Smooth muscle cell (in vitro differentiated cells): ENCODE measurements at regions not wholly inside any gene's neighbourhood (a gene's known extent, or its start where the extent isn't known, plus 50 kb on each side); places are given as distances from the start of the nearest gene placed in this dataset.

ENCODE experiments used
- DNase-seq: peaks from one replicate; lab custom pipeline; 2025; ENCODE audit not compliant: unreplicated experiment; lab: John Stamatoyannopoulos, UW
- H2AFZ ChIP-seq: fragments of 200-600 bp; sonication (generic); 2 replicates; pipeline ENCODE4 v1.6.0; 2016; ENCODE audit warnings: antibody characterized with exemption, low read depth, mild to moderate bottlenecking
- H3F3A ChIP-seq: fragments of 200-600 bp; sonication (generic); 2 replicates; pipeline ENCODE4 v1.6.0; 2017; ENCODE audit warnings: antibody characterized with exemption, low read depth
- H3K27ac ChIP-seq: fragments of 200-600 bp; sonication (generic); 2 replicates; pipeline ENCODE4 v1.5.1; 2016; ENCODE audit warnings: low read depth, mild to moderate bottlenecking
- H3K27me3 ChIP-seq: fragments of 200-600 bp; sonication (generic); 2 replicates; pipeline ENCODE4 v1.6.1; 2016; ENCODE audit warnings: low read depth, mild to moderate bottlenecking
- H3K36me3 ChIP-seq: fragments of 200-600 bp; sonication (generic); 2 replicates; pipeline ENCODE4 v1.5.1; 2016; ENCODE audit warnings: low read depth
- H3K4me1 ChIP-seq: fragments of 200-600 bp; sonication (generic); 2 replicates; pipeline ENCODE4 v1.5.1; 2016; ENCODE audit warnings: low read depth
- H3K4me2 ChIP-seq: fragments of 200-600 bp; sonication (generic); 2 replicates; pipeline ENCODE4 v1.6.0; 2016; ENCODE audit warnings: mild to moderate bottlenecking
- H3K4me3 ChIP-seq: fragments of 200-600 bp; sonication (generic); 2 replicates; pipeline ENCODE4 v1.5.1; 2016; ENCODE audit warnings: mild to moderate bottlenecking
- H3K79me2 ChIP-seq: fragments of 200-600 bp; sonication (generic); 2 replicates; pipeline ENCODE4 v1.6.0; 2016; ENCODE audit warnings: low read depth, mild to moderate bottlenecking
- H3K9ac ChIP-seq: fragments of 200-600 bp; sonication (generic); 2 replicates; pipeline ENCODE4 v1.6.0; 2016; ENCODE audit warnings: low read depth
- H3K9me3 ChIP-seq: fragments of 200-600 bp; sonication (generic); replicated peaks from 2 replicates; pipeline ENCODE4 v1.5.1; 2016; ENCODE audit warnings: low read depth
- H4K20me1 ChIP-seq: fragments of 200-600 bp; sonication (generic); 2 replicates; pipeline ENCODE4 v1.6.0; 2016; ENCODE audit warnings: low read depth
- CTCF ChIP-seq: fragments of 200-600 bp; sonication (generic); IDR thresholded peaks from 2 replicates; pipeline ENCODE4 v1.5.1; 2017; ENCODE audit warnings: borderline replicate concordance, mild to moderate bottlenecking, antibody characterized with exemption; ENCODE audit not compliant: insufficient read depth, poor library complexity, severe bottlenecking
- WGBS: methylation state at CpG from one replicate; pipeline ENCODE4 v1.1.7; 2016; ENCODE audit warnings: low lambda C conversion rate; 5-methylcytosine and 5-hydroxymethylcytosine counted together

DNA sequence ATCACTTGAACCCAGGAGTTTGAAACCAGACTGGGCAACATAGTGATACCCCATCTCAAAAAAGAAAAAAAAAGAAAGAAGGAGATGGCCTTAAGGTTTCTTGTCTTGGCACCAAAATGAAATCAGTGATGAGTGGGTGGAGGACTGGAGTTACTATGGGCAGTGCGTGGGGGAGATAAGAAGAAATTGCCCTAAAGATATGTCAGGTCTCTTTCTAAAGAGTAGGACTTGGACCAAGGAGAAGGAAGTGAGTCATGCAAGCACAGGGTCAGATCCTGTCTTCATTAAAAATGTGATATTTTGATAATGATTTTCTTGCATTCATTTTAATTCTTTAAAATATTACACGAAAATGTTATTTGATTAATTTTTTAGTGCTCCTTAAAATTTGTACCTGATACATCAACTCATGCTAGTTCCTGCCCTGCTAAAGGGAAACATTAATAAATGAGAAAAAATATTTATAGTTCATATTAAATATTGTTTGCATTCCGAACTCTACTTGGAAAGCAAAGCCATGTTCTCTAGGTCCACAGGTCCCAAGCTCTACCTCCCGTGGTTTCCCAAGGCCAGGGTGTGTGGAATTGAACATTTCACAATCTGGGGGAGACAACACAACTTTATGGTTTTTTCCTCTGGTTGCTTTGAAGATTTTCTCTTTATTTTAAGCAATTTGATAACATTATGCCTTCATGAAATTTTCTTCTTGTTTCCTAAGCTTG lies 62.6 kb upstream of the CTLA4 start:
- Histone ChIP-seq H3K79me2 (no peaks in the 10 kb centered on the region), H3K4me2 (no peak overlapping the region), H3F3A (no peaks in the 10 kb centered on the region), H3K4me1 (peaks cover 20% of the 10 kb centered on the region), H3K9ac (peak overlapping the region; percentile 62), H2AFZ (no peak overlapping the region), H3K36me3 (no peaks in the 10 kb centered on the region), H3K4me3 (no peak overlapping the region), H3K27me3 (no peaks in the 10 kb centered on the region), H3K27ac (peak overlapping the region; percentile 85), H3K9me3 (peaks cover 14% of the 10 kb centered on the region), H4K20me1 (no peaks in the 10 kb centered on the region)
- TF ChIP-seq CTCF: no peak
- DNase-seq: no peak
- WGBS: 90% methylated on average over 4 of the region's 4 CpGs

DNA sequence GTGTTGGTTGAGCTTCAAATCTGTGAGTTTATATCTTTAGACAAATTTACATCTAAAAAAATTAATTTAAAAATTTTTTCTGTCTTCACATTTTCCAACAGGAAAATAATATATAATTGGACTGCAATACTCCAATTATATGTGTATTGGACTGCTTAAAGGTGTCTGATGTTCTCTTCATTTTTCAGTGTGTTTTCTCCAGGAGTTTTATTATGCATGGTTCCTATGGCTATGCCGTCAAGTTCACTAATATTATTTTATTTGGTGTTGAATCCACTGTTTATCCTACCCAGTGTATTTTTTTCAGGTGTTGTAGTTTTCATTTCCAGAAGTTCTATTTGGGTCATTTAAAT lies 62.1 kb upstream of the CTLA4 start:
- Histone ChIP-seq H3K9ac (no peak overlapping the region), H3K4me3 (no peak overlapping the region), H3K27ac (no peak overlapping the region), H2AFZ (no peak overlapping the region), H3K9me3 (peaks cover 14% of the 10 kb centered on the region), H3K4me2 (no peak overlapping the region), H3K4me1 (peaks cover 20% of the 10 kb centered on the region), H3K36me3 (no peaks in the 10 kb centered on the region), H3K79me2 (no peaks in the 10 kb centered on the region), H3K27me3 (no peaks in the 10 kb centered on the region), H3F3A (no peaks in the 10 kb centered on the region), H4K20me1 (no peaks in the 10 kb centered on the region)
- no peak for DNase-seq
- 97% methylated on average over 1 of the region's 1 CpG for WGBS
- TF ChIP-seq CTCF: no peak

DNA sequence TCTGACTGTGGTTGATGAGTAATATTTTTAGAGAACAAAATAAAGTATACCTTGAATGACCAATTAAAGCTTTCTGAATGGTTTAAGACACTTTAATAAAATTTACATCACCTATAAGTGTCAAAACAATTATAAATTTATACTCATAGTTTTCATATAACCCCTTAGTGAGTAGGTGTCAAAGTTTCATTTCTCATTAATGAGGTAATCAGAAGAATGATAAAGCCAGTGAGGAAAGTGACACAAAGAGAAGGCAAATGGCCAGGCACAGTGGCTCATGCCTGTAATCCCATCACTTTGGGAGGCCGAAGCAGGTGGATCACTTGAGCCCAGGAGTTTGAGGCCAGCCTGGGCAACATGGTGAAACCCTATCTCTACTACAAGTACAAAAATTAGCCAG lies 60.8 kb upstream of the CTLA4 start:
- 96% methylated on average over 1 of the region's 1 CpG for WGBS
- no peak for TF ChIP-seq CTCF
- H3K9ac ChIP-seq: no peak overlapping the region
- H3K79me2 ChIP-seq: no peaks in the 10 kb centered on the region
- H3K9me3 ChIP-seq: peaks cover 14% of the 10 kb centered on the region
- no peak overlapping the region for H3K4me3 ChIP-seq
- H3K36me3 ChIP-seq: no peaks in the 10 kb centered on the region
- H3K27ac ChIP-seq: no peak overlapping the region
- H4K20me1 ChIP-seq: no peaks in the 10 kb centered on the region
- H3K27me3 ChIP-seq: no peaks in the 10 kb centered on the region
- H3F3A ChIP-seq: no peaks in the 10 kb centered on the region
- no peak for DNase-seq
- H2AFZ ChIP-seq: no peak overlapping the region
- H3K4me1 ChIP-seq: peaks cover 20% of the 10 kb centered on the region
- no peak overlapping the region for H3K4me2 ChIP-seq
